HCT116 (cell line): ENCODE measurements at regions not wholly inside any gene's neighbourhood (a gene's known extent, or its start where the extent isn't known, plus 50 kb on each side); places are given as distances from the start of the nearest gene placed in this dataset.

Experiments used
- ATAC-seq: fragments of 200-7000 bp; cut with Tn5 transposase; 2 replicates; pipeline ENCODE4 v1.9.1; 2020; ENCODE audit warnings: mild to moderate bottlenecking, moderate library complexity
- BruUV-seq: library from RNA; stranded (reverse); fragments of 400-500 nt; replicated peaks from 2 replicates; lab custom pipeline; 2021; lab: Mats Ljungman, UMichigan
- CTCF ChIA-PET: fragments of 300-600 bp; sonication (Branson Sonifier 250); formaldehyde crosslinking; loops from one replicate; lab custom pipeline; 2021; ENCODE audit warnings: antibody characterized with exemption; lab: Charles Lee
- POLR2A ChIA-PET: fragments of 300-600, 350-600 bp; sonication (Branson Sonifier 250); formaldehyde crosslinking; loops from one replicate; lab custom pipeline; 2021; ENCODE audit warnings: antibody characterized with exemption; lab: Charles Lee
- RAD21 ChIA-PET, 2 experiments: fragments of 300-600 bp; sonication (Branson Sonifier 250); formaldehyde crosslinking; loops; one replicate each; lab custom pipeline; 2023; ENCODE audit warnings: low total read pairs in 2 of 2; ENCODE audit not compliant: uncharacterized antibody in 2 of 2, unreplicated experiment in 2 of 2, low non-redundant PET in 1 of 2; lab: Charles Lee
- DNase-seq: peaks from one replicate; pipeline ENCODE4 v3.0.0-alpha.2; 2010; ENCODE audit warnings: low read depth, low spot score
- H2AFZ ChIP-seq: fragments of 200-600 bp; shearing (Covaris generic), sonication (generic); 2 replicates; pipeline ENCODE4 v1.6.1; 2017; ENCODE audit warnings: low read depth, mixed run types, mixed read lengths, antibody characterized with exemption, low read length; ENCODE audit not compliant: poor library complexity, severe bottlenecking
- H3K27ac ChIP-seq: 2 replicates; pipeline ENCODE4 v1.5.1; 2012; ENCODE audit warnings: low read depth, low read length
- H3K27me3 ChIP-seq: fragments of 200-600 bp; sonication (generic); 2 replicates; pipeline ENCODE4 v1.6.1; 2016; ENCODE audit warnings: mixed run types, low read length, mixed read lengths; ENCODE audit not compliant: insufficient read depth
- H3K36me3 ChIP-seq, 2 experiments: fragments of 200-500 bp in 1 of 2; fragments of 200-600 bp in 1 of 2; sonication (Bioruptor generic) in 1 of 2; sonication (generic) in 1 of 2; 2 replicates each; pipeline versions ENCODE4 v1.5.1 to v1.6.1; 2014 to 2016; ENCODE audit warnings: low read length in 2 of 2, inconsistent platforms in 1 of 2, mixed read lengths in 1 of 2, mixed run types in 1 of 2; ENCODE audit not compliant: insufficient read depth in 2 of 2, control insufficient read depth in 1 of 2
- H3K4me1 ChIP-seq, 2 experiments: fragments of 200-600 bp in 1 of 2; sonication (generic) in 1 of 2; 2 replicates each; pipeline versions ENCODE4 v1.5.1 to v1.6.1; 2012 to 2017; ENCODE audit warnings: low read length in 2 of 2, inconsistent platforms in 1 of 2, mild to moderate bottlenecking in 1 of 2, mixed read lengths in 1 of 2, mixed run types in 1 of 2, moderate library complexity in 1 of 2; ENCODE audit not compliant: insufficient read depth in 2 of 2, control insufficient read depth in 1 of 2
- H3K4me2 ChIP-seq: fragments of 200-600 bp; sonication (generic); 2 replicates; pipeline ENCODE4 v1.6.1; 2017; ENCODE audit warnings: mixed run types, low read length, mixed read lengths
- H3K4me3 ChIP-seq, 2 experiments: fragments of 200-600 bp in 1 of 2; sonication (generic) in 1 of 2; replicated peaks in 1 of 2; 2 replicates each; pipeline ENCODE4 v1.5.1; 2011 to 2016; ENCODE audit warnings: low read length in 2 of 2, control low read depth in 1 of 2, low read depth in 1 of 2, mild to moderate bottlenecking in 1 of 2, mixed read lengths in 1 of 2, mixed run types in 1 of 2
- H3K79me2 ChIP-seq: fragments of 200-600 bp; sonication (generic); 2 replicates; pipeline ENCODE4 v1.6.1; 2017; ENCODE audit warnings: mild to moderate bottlenecking, mixed run types, low read length, moderate library complexity, mixed read lengths; ENCODE audit not compliant: insufficient read depth
- H3K9ac ChIP-seq: fragments of 200-600 bp; sonication (generic); 2 replicates; pipeline ENCODE4 v1.6.1; 2016; ENCODE audit warnings: low read length, mixed read lengths
- H3K9me2 ChIP-seq: fragments of 200-600 bp; sonication (generic), shearing (Covaris generic); 2 replicates; pipeline ENCODE4 v1.6.1; 2017; ENCODE audit warnings: mixed run types, mild to moderate bottlenecking, moderate library complexity; ENCODE audit not compliant: insufficient read depth
- H3K9me3 ChIP-seq, 2 experiments: fragments of 200-500 bp in 1 of 2; fragments of 200-600 bp in 1 of 2; sonication (Bioruptor generic) in 1 of 2; sonication (generic) in 1 of 2; 2 replicates each; pipeline ENCODE4 v1.6.1; 2014 to 2017; ENCODE audit warnings: low read length in 2 of 2, mixed read lengths in 2 of 2, inconsistent platforms in 1 of 2, low read depth in 1 of 2, mild to moderate bottlenecking in 1 of 2, mixed run types in 1 of 2, moderate library complexity in 1 of 2; ENCODE audit not compliant: control insufficient read depth in 1 of 2, insufficient read depth in 1 of 2
- H4K20me1 ChIP-seq: fragments of 200-600 bp; sonication (generic), shearing (Covaris generic); 2 replicates; pipeline ENCODE4 v1.6.1; 2017; ENCODE audit warnings: mixed run types, mild to moderate bottlenecking, moderate library complexity; ENCODE audit not compliant: insufficient read depth
- CEBPB ChIP-seq: IDR thresholded peaks from 2 replicates; pipeline ENCODE4 v1.6.1; 2012; ENCODE audit warnings: low read depth
- ELF1 ChIP-seq: IDR thresholded peaks from 2 replicates; pipeline ENCODE4 v1.6.1; 2012; ENCODE audit warnings: low read depth, borderline replicate concordance
- FOSL1 ChIP-seq: IDR thresholded peaks from 2 replicates; pipeline ENCODE4 v1.6.1; 2012; ENCODE audit warnings: low read depth
- JUND ChIP-seq: IDR thresholded peaks from 2 replicates; pipeline ENCODE4 v1.6.1; 2012
- RAD21 ChIP-seq: IDR thresholded peaks from 2 replicates; pipeline ENCODE4 v1.6.1; 2012; ENCODE audit warnings: low read depth, mild to moderate bottlenecking
- REST ChIP-seq: IDR thresholded peaks from 2 replicates; pipeline ENCODE4 v1.6.1; 2012; ENCODE audit warnings: low read depth
- SP1 ChIP-seq: IDR thresholded peaks from 2 replicates; pipeline ENCODE4 v1.6.1; 2012; ENCODE audit warnings: low read depth
- YY1 ChIP-seq: IDR thresholded peaks from 2 replicates; pipeline ENCODE4 v1.6.1; 2011; ENCODE audit warnings: low read length, low read depth, moderate library complexity, mild to moderate bottlenecking; ENCODE audit not compliant: insufficient replicate concordance; ENCODE audit errors: extremely low read depth
- ZFX ChIP-seq: fragments of 450-650 bp; IDR thresholded peaks from 2 replicates; pipeline ENCODE4 v1.6.1; 2017
- intact Hi-C: fragments of 100-400 bp; cut with micrococcal nuclease; formaldehyde crosslinking; loops from 2 replicates; pipeline ENCODE4 v1.10.0; 2022
- TF ChIP-seq, protein P1 (sequence below): IDR thresholded peaks from 2 replicates; pipeline ENCODE4 v1.6.1; 2011; ENCODE audit warnings: mild to moderate bottlenecking, low read length, moderate library complexity; ENCODE audit not compliant: insufficient replicate concordance; ENCODE audit errors: extremely low read depth
- TF ChIP-seq, protein P2 (sequence below): IDR thresholded peaks from 2 replicates; pipeline ENCODE4 v1.6.1; 2012

GRCh38 chr2:118380915-118381653, 292.8 kb downstream of the INSIG2 start:
- intact Hi-C loops, result no loop called here
- Histone ChIP-seq H3K36me3 (no peaks in the 10 kb centered on the region), H3K79me2 (no peaks in the 10 kb centered on the region), H3K27ac (no peak overlapping the region), H3K27me3 (no peaks in the 10 kb centered on the region), H4K20me1 (no peaks in the 10 kb centered on the region), H2AFZ (no peak overlapping the region)
- ChIA-PET RAD21 (no interaction called here), CTCF (no interaction called here)
- no peak for ATAC-seq
- TF ChIP-seq REST (no peak), RAD21 (no peak), ZFX (no peak), JUND (no peak), YY1 (no peak), FOSL1 (no peak), SP1 (no peak), CEBPB (no peak), ELF1 (no peak)
- TF ChIP-seq, protein P1, sequence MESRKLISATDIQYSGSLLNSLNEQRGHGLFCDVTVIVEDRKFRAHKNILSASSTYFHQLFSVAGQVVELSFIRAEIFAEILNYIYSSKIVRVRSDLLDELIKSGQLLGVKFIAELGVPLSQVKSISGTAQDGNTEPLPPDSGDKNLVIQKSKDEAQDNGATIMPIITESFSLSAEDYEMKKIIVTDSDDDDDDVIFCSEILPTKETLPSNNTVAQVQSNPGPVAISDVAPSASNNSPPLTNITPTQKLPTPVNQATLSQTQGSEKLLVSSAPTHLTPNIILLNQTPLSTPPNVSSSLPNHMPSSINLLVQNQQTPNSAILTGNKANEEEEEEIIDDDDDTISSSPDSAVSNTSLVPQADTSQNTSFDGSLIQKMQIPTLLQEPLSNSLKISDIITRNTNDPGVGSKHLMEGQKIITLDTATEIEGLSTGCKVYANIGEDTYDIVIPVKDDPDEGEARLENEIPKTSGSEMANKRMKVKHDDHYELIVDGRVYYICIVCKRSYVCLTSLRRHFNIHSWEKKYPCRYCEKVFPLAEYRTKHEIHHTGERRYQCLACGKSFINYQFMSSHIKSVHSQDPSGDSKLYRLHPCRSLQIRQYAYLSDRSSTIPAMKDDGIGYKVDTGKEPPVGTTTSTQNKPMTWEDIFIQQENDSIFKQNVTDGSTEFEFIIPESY, result no peak
- TF ChIP-seq, protein P2, sequence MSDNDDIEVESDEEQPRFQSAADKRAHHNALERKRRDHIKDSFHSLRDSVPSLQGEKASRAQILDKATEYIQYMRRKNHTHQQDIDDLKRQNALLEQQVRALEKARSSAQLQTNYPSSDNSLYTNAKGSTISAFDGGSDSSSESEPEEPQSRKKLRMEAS, result no peak
- TF ChIP-seq, all 23 proteins: peak for 0
- Histone ChIP-seq H3K4me1 (no peaks in the 10 kb centered on the region; a peak in 1 of 4 replicates), H3K4me3 (no peak overlapping the region), H3K9ac (no peak overlapping the region), H3K4me2 (no peak overlapping the region), H3K9me3 (no peaks in the 10 kb centered on the region), H3K9me2 (no peaks in the 10 kb centered on the region)
- POLR2A ChIA-PET, result no interaction called here
- no TSS peak for BruUV-seq
- DNase-seq, result no peak
